K562 (cell line): ENCODE measurements at regions not wholly inside any gene's neighbourhood (a gene's known extent, or its start where the extent isn't known, plus 50 kb on each side); places are given as distances from the start of the nearest gene placed in this dataset.

Source experiments
- ATAC-seq: fragments of 200-7000 bp; cut with Tn5 transposase; 3 replicates; pipeline ENCODE4 v1.9.1; 2020; ENCODE audit warnings: moderate library complexity
- BruUV-seq: library from RNA; stranded (reverse); fragments of 400-500 nt; replicated peaks from 2 replicates; lab custom pipeline; 2021; lab: Mats Ljungman, UMichigan
- CTCF ChIA-PET: fragments of 300-600 bp; formaldehyde crosslinking; extraction: SDS; loops from one replicate; lab custom pipeline; 2021; ENCODE audit warnings: low intra/inter-chr PET ratio; lab: Yijun Ruan, JAX
- POLR2A ChIA-PET: fragments of 300-600, 350-650 bp; sonication (Branson Sonifier 250); formaldehyde crosslinking; extraction: SDS; loops from one replicate; lab custom pipeline; 2021; ENCODE audit warnings: antibody characterized with exemption, inconsistent platforms; lab: Yijun Ruan, JAX
- DNase-seq, 4 experiments: peaks; one replicate each; pipeline versions ENCODE4 v3.0.0 to v3.0.0-alpha.2; 2011 to 2018; ENCODE audit warnings: low spot score in 3 of 4, mixed read lengths in 3 of 4; ENCODE audit errors: extremely low read depth in 1 of 4
- FAIRE-seq: peaks from 2 replicates; lab custom pipeline; 2011; peaks lifted over from hg19 to GRCh38; lab: Jason Lieb, UNC
- H2AFZ ChIP-seq: 2 replicates; pipeline ENCODE4 v1.6.0; 2011; ENCODE audit warnings: low read depth, low read length, control low read depth, inconsistent platforms
- H3K27ac ChIP-seq: fragments of 200-600 bp; 3 replicates; pipeline ENCODE4 v1.8.0; 2011; ENCODE audit warnings: low read depth, mild to moderate bottlenecking, control low read depth, inconsistent platforms, low read length, moderate library complexity, mixed read lengths; ENCODE audit errors: extremely low read depth
- H3K27me3 ChIP-seq, 2 experiments: fragments of 300-600 bp in 1 of 2; 2 replicates in 1 of 2; 3 replicates in 1 of 2; pipeline versions ENCODE4 v1.6.0 to v1.8.0; 2011; ENCODE audit warnings: inconsistent platforms in 2 of 2, low read length in 2 of 2, mild to moderate bottlenecking in 1 of 2, mixed read lengths in 1 of 2, moderate library complexity in 1 of 2; ENCODE audit not compliant: control insufficient read depth in 2 of 2, insufficient read depth in 2 of 2
- H3K36me3 ChIP-seq: fragments of 300-600 bp; 3 replicates; pipeline ENCODE4 v1.8.0; 2011; ENCODE audit warnings: mild to moderate bottlenecking, low read length, inconsistent platforms; ENCODE audit not compliant: control insufficient read depth, insufficient read depth
- H3K4me1 ChIP-seq, 2 experiments: fragments of 200-600 bp in 1 of 2; replicated peaks in 1 of 2; 2 replicates in 1 of 2; 3 replicates in 1 of 2; pipeline versions ENCODE4 v1.5.1 to v1.8.0; 2011; ENCODE audit warnings: inconsistent platforms in 2 of 2, low read length in 2 of 2, mild to moderate bottlenecking in 1 of 2, mixed read lengths in 1 of 2, moderate library complexity in 1 of 2; ENCODE audit not compliant: control insufficient read depth in 2 of 2, insufficient read depth in 2 of 2
- H3K4me2 ChIP-seq: 2 replicates; pipeline ENCODE4 v1.6.1; 2011; ENCODE audit warnings: low read length, control low read depth, inconsistent platforms, mixed read lengths; ENCODE audit not compliant: insufficient read depth
- H3K4me3 ChIP-seq: fragments of 200-600 bp; sonication (generic), shearing (Covaris generic); 2 replicates; pipeline ENCODE4 v1.5.1; 2016; ENCODE audit warnings: control low read depth, inconsistent platforms
- H3K79me2 ChIP-seq: fragments of 200-600 bp; 3 replicates; pipeline ENCODE4 v1.8.0; 2011; ENCODE audit warnings: low read length, inconsistent platforms; ENCODE audit not compliant: control insufficient read depth, insufficient read depth
- H3K9ac ChIP-seq, 2 experiments: 2 replicates each; pipeline versions ENCODE4 v1.6.0 to v1.6.1; 2011; ENCODE audit warnings: low read depth in 2 of 2, low read length in 2 of 2, control low read depth in 1 of 2, inconsistent platforms in 1 of 2, mild to moderate bottlenecking in 1 of 2, mixed read lengths in 1 of 2; ENCODE audit not compliant: insufficient read depth in 1 of 2
- H3K9me1 ChIP-seq: one replicate; pipeline ENCODE4 v1.6.0; 2011; ENCODE audit warnings: inconsistent platforms, mild to moderate bottlenecking, low read length, moderate library complexity; ENCODE audit not compliant: control insufficient read depth, insufficient read depth
- H3K9me3 ChIP-seq: replicated peaks from 2 replicates; pipeline ENCODE4 v1.5.1; 2011; ENCODE audit warnings: low read depth, low read length, inconsistent platforms; ENCODE audit not compliant: control insufficient read depth, insufficient read depth
- H4K20me1 ChIP-seq: replicated peaks from 2 replicates; pipeline ENCODE4 v1.6.1; 2011; ENCODE audit warnings: low read length, inconsistent platforms, mixed read lengths; ENCODE audit not compliant: control insufficient read depth, insufficient read depth
- ATF1 ChIP-seq, 2 experiments: fragments of 450-650 bp in 1 of 2; IDR thresholded peaks; 2 replicates each; pipeline ENCODE4 v1.6.1; 2016; ENCODE audit warnings: missing compliant biosample characterization in 1 of 2, missing genetic modification characterization in 1 of 2
- CTCF ChIP-seq, 3 experiments: IDR thresholded peaks in 2 of 3; conservative IDR thresholded peaks in 1 of 3; 2 replicates each; pipeline ENCODE4 v1.5.1; 2011 to 2012; ENCODE audit warnings: low read length in 3 of 3, mild to moderate bottlenecking in 3 of 3, control low read depth in 2 of 3, improper control_type of control experiment in 1 of 3, inconsistent platforms in 1 of 3, low read depth in 1 of 3, mixed read lengths in 1 of 3, moderate library complexity in 1 of 3; ENCODE audit not compliant: insufficient read depth in 2 of 3
- KLF6 ChIP-seq: fragments of 250-450 bp; sonication (Bioruptor Pico); IDR thresholded peaks from 2 replicates; pipeline ENCODE4 v1.4.0; 2020; ENCODE audit warnings: mild to moderate bottlenecking, moderate library complexity, borderline replicate concordance
- NFRKB ChIP-seq: fragments of 450-650 bp; IDR thresholded peaks from 2 replicates; pipeline ENCODE4 v1.6.1; 2016; ENCODE audit warnings: low read depth
- RBFOX2 ChIP-seq: fragments of 200-400 bp; formaldehyde crosslinking; IDR thresholded peaks from 2 replicates; pipeline ENCODE4 v1.6.1; 2017; ENCODE audit warnings: low read depth, mild to moderate bottlenecking, low read length, moderate library complexity
- SMARCE1 ChIP-seq: fragments of 450-650 bp; IDR thresholded peaks from 2 replicates; pipeline ENCODE4 v1.7.1; 2016; ENCODE audit warnings: mild to moderate bottlenecking
- TEAD1 ChIP-seq, 2 experiments: fragments of 450-650 bp in 1 of 2; sonication (generic) in 1 of 2; formaldehyde crosslinking; IDR thresholded peaks; 2 replicates each; pipeline versions ENCODE4 v1.4.0 to v1.8.0; 2020 to 2022; ENCODE audit warnings: mild to moderate bottlenecking in 2 of 2, missing genetic modification reagents in 1 of 2
- ZBED1 ChIP-seq: IDR thresholded peaks from 2 replicates; pipeline ENCODE4 v1.6.1; 2014
- WGBS: fragments of 100-300 bp; shearing (Covaris generic); methylation state at CpG from one replicate; pipeline ENCODE4 v1.1.6; 2016; ENCODE audit warnings: low coverage, mixed read lengths; ENCODE audit not compliant: insufficient coverage; ENCODE audit errors: missing lambda C conversion rate; 5-methylcytosine and 5-hydroxymethylcytosine counted together
- in situ Hi-C: fragments of 300-500 bp; cut with MboI; formaldehyde crosslinking; loops from 4 replicates; pipeline ENCODE4 v1.15.0; 2018; ENCODE audit warnings: inconsistent platforms, mixed read lengths
- intact Hi-C: fragments of 100-400 bp; cut with micrococcal nuclease; formaldehyde crosslinking; loops from 2 replicates; pipeline ENCODE4 v1.14.2; 2022
- TF ChIP-seq, protein P1 (sequence below): sonication (generic); IDR thresholded peaks from 2 replicates; pipeline ENCODE4 v1.6.1; 2016
- TF ChIP-seq, protein P2 (sequence below): sonication (generic); formaldehyde crosslinking; IDR thresholded peaks from 2 replicates; pipeline ENCODE4 v1.9.0; 2022; ENCODE audit warnings: mild to moderate bottlenecking, missing genetic modification reagents
- TF ChIP-seq, protein P3 (sequence below): fragments of 450-650 bp; formaldehyde crosslinking; conservative IDR thresholded peaks from 2 replicates; pipeline ENCODE4 v1.4.0; 2022; ENCODE audit warnings: mild to moderate bottlenecking, missing genetic modification characterization
- TF ChIP-seq, protein P4 (sequence below): fragments of 200-800 bp; sonication (Bioruptor generic); IDR thresholded peaks from 2 replicates; pipeline ENCODE4 v1.6.1; 2016; ENCODE audit warnings: missing genetic modification characterization, missing compliant biosample characterization

GRCh38 chr4:35933901-35934300 lies 310.4 kb downstream of the ARAP2 start:
- Histone ChIP-seq H3K36me3 (no peaks in the 10 kb centered on the region), H3K4me1 (no peaks in the 10 kb centered on the region), H4K20me1 (no peaks in the 10 kb centered on the region), H3K27ac (no peak overlapping the region), H3K9me3 (no peaks in the 10 kb centered on the region), H3K4me3 (no peak overlapping the region), H3K79me2 (no peaks in the 10 kb centered on the region), H3K4me2 (no peak overlapping the region), H3K27me3 (no peaks in the 10 kb centered on the region), H3K9me1 (no peaks in the 10 kb centered on the region), H3K9ac (no peak overlapping the region), H2AFZ (no peak overlapping the region)
- ATAC-seq, result no peak
- WGBS, result 0% methylated on average over 2 of the region's 3 CpGs
- CTCF ChIA-PET, result no interaction called here
- intact Hi-C loops (no loop called here), in situ Hi-C loops (no loop called here)
- FAIRE-seq, result no peak
- POLR2A ChIA-PET, result no interaction called here
- no peak for DNase-seq
- BruUV-seq, result no TSS peak
- TF ChIP-seq RBFOX2 (no peak), SMARCE1 (no peak), CTCF (IDR thresholded peaks at IDR 0.05 in 2 of 3, conservative IDR thresholded peaks at IDR 0.05 in 1 of 3; ENCODE audit: insufficient read depth in 2 of 3, low read depth in 1 of 3, low read length in 3 of 3) (no peak), ZBED1 (no peak), NFRKB (no peak), ATF1 (CRISPR knock-in tag; IDR thresholded peaks at IDR 0.05) (no peak), ATF1 (tag; IDR thresholded peaks at IDR 0.05) (no peak), KLF6 (CRISPR knock-in tag) (no peak), TEAD1 (CRISPR knock-in tag; IDR thresholded peaks at IDR 0.05) (no peak)
- TF ChIP-seq, protein P1, sequence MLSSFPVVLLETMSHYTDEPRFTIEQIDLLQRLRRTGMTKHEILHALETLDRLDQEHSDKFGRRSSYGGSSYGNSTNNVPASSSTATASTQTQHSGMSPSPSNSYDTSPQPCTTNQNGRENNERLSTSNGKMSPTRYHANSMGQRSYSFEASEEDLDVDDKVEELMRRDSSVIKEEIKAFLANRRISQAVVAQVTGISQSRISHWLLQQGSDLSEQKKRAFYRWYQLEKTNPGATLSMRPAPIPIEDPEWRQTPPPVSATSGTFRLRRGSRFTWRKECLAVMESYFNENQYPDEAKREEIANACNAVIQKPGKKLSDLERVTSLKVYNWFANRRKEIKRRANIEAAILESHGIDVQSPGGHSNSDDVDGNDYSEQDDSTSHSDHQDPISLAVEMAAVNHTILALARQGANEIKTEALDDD, result no peak
- TF ChIP-seq, protein P2, sequence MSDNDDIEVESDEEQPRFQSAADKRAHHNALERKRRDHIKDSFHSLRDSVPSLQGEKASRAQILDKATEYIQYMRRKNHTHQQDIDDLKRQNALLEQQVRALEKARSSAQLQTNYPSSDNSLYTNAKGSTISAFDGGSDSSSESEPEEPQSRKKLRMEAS (CRISPR knock-in tag), result no peak
- TF ChIP-seq, protein P3, sequence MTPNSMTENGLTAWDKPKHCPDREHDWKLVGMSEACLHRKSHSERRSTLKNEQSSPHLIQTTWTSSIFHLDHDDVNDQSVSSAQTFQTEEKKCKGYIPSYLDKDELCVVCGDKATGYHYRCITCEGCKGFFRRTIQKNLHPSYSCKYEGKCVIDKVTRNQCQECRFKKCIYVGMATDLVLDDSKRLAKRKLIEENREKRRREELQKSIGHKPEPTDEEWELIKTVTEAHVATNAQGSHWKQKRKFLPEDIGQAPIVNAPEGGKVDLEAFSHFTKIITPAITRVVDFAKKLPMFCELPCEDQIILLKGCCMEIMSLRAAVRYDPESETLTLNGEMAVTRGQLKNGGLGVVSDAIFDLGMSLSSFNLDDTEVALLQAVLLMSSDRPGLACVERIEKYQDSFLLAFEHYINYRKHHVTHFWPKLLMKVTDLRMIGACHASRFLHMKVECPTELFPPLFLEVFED, result no peak
- TF ChIP-seq, protein P4, sequence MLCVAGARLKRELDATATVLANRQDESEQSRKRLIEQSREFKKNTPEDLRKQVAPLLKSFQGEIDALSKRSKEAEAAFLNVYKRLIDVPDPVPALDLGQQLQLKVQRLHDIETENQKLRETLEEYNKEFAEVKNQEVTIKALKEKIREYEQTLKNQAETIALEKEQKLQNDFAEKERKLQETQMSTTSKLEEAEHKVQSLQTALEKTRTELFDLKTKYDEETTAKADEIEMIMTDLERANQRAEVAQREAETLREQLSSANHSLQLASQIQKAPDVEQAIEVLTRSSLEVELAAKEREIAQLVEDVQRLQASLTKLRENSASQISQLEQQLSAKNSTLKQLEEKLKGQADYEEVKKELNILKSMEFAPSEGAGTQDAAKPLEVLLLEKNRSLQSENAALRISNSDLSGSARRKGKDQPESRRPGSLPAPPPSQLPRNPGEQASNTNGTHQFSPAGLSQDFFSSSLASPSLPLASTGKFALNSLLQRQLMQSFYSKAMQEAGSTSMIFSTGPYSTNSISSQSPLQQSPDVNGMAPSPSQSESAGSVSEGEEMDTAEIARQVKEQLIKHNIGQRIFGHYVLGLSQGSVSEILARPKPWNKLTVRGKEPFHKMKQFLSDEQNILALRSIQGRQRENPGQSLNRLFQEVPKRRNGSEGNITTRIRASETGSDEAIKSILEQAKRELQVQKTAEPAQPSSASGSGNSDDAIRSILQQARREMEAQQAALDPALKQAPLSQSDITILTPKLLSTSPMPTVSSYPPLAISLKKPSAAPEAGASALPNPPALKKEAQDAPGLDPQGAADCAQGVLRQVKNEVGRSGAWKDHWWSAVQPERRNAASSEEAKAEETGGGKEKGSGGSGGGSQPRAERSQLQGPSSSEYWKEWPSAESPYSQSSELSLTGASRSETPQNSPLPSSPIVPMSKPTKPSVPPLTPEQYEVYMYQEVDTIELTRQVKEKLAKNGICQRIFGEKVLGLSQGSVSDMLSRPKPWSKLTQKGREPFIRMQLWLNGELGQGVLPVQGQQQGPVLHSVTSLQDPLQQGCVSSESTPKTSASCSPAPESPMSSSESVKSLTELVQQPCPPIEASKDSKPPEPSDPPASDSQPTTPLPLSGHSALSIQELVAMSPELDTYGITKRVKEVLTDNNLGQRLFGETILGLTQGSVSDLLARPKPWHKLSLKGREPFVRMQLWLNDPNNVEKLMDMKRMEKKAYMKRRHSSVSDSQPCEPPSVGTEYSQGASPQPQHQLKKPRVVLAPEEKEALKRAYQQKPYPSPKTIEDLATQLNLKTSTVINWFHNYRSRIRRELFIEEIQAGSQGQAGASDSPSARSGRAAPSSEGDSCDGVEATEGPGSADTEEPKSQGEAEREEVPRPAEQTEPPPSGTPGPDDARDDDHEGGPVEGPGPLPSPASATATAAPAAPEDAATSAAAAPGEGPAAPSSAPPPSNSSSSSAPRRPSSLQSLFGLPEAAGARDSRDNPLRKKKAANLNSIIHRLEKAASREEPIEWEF (CRISPR knock-in tag), result no peak
